Ovary (tissue), 3 donors: ENCODE measurements at regions not wholly inside any gene's neighbourhood (a gene's known extent, or its start where the extent isn't known, plus 50 kb on each side); places are given as distances from the start of the nearest gene placed in this dataset.

Source experiments
- POLR2A ChIP-seq: fragments of 450-650 bp; IDR thresholded peaks from one replicate; pipeline ENCODE4 v1.6.1; 2017; ENCODE audit warnings: antibody characterized with exemption, mild to moderate bottlenecking, moderate library complexity
- TF ChIP-seq, protein P1 (sequence below), 3 donors: fragments of 450-650 bp in 2 of 3; fragments of 200-600 bp in 1 of 3; IDR thresholded peaks; one replicate each; pipeline versions ENCODE4 v1.5.1 to v1.8.0; 2016 to 2022; ENCODE audit warnings: antibody characterized with exemption in 3 of 3, mild to moderate bottlenecking in 1 of 3
- donor health status: DM: no; HTN: no; CAD: no.

GRCh38 chr15:39455471-39455991 lies 125.3 kb upstream of the THBS1 start:
- TF ChIP-seq POLR2A: no peak
- TF ChIP-seq, protein P1, sequence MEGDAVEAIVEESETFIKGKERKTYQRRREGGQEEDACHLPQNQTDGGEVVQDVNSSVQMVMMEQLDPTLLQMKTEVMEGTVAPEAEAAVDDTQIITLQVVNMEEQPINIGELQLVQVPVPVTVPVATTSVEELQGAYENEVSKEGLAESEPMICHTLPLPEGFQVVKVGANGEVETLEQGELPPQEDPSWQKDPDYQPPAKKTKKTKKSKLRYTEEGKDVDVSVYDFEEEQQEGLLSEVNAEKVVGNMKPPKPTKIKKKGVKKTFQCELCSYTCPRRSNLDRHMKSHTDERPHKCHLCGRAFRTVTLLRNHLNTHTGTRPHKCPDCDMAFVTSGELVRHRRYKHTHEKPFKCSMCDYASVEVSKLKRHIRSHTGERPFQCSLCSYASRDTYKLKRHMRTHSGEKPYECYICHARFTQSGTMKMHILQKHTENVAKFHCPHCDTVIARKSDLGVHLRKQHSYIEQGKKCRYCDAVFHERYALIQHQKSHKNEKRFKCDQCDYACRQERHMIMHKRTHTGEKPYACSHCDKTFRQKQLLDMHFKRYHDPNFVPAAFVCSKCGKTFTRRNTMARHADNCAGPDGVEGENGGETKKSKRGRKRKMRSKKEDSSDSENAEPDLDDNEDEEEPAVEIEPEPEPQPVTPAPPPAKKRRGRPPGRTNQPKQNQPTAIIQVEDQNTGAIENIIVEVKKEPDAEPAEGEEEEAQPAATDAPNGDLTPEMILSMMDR (IDR thresholded peaks at IDR 0.05): no peak
